WTC11 (cell line): ENCODE measurements at regions not wholly inside any gene's neighbourhood (a gene's known extent, or its start where the extent isn't known, plus 50 kb on each side); places are given as distances from the start of the nearest gene placed in this dataset.

Experiments used
- ATAC-seq: fragments of 200-7000 bp; cut with Tn5 transposase; 2 replicates; pipeline ENCODE4 v1.10.0; 2021; ENCODE audit warnings: mild to moderate bottlenecking, moderate library complexity
- CTCF ChIA-PET: fragments of 300-600 bp; sonication (Branson Sonifier 250); formaldehyde crosslinking; loops from one replicate; lab custom pipeline; 2021; ENCODE audit warnings: antibody characterized with exemption; lab: Charles Lee
- POLR2A ChIA-PET: fragments of 350-600 bp; sonication (Branson Sonifier 250); formaldehyde crosslinking; loops from one replicate; lab custom pipeline; 2021; ENCODE audit warnings: antibody characterized with exemption; lab: Charles Lee
- DNase-seq: peaks from one replicate; pipeline ENCODE4 v3.0.0; 2021; ENCODE audit warnings: low spot score
- H3K27ac Mint-ChIP-seq: 2 replicates; pipeline ENCODE4 v1.8.0; 2021; ENCODE audit warnings: mixed read lengths
- H3K27me3 Mint-ChIP-seq: 2 replicates; pipeline ENCODE4 v1.8.0; 2021; ENCODE audit warnings: low read depth, mild to moderate bottlenecking, moderate library complexity, mixed read lengths
- H3K36me3 Mint-ChIP-seq: 2 replicates; pipeline ENCODE4 v1.8.0; 2021; ENCODE audit warnings: mixed read lengths
- H3K4me1 Mint-ChIP-seq: 2 replicates; pipeline ENCODE4 v1.8.0; 2022; ENCODE audit warnings: mixed read lengths
- H3K4me3 Mint-ChIP-seq: 2 replicates; pipeline ENCODE4 v1.8.0; 2021; ENCODE audit warnings: mild to moderate bottlenecking, moderate library complexity, mixed read lengths
- H3K9me3 Mint-ChIP-seq: 2 replicates; pipeline ENCODE4 v1.8.0; 2021; ENCODE audit warnings: mixed read lengths
- CREB1 ChIP-seq: sonication (generic); formaldehyde crosslinking; IDR thresholded peaks from 2 replicates; pipeline ENCODE4 v1.8.0; 2023; ENCODE audit warnings: mild to moderate bottlenecking, missing genetic modification reagents
- FOXJ3 ChIP-seq: sonication (generic); formaldehyde crosslinking; IDR thresholded peaks from 2 replicates; pipeline ENCODE4 v1.9.0; 2021; ENCODE audit warnings: missing genetic modification reagents, mild to moderate bottlenecking, borderline replicate concordance
- GABPB1 ChIP-seq: sonication (generic); formaldehyde crosslinking; IDR thresholded peaks from 2 replicates; pipeline ENCODE4 v1.8.1; 2023; ENCODE audit warnings: mild to moderate bottlenecking, missing genetic modification reagents
- GRHL2 ChIP-seq: fragments of 250-450 bp; sonication (Bioruptor Pico); IDR thresholded peaks from 2 replicates; pipeline ENCODE4 v1.8.0; 2022; ENCODE audit warnings: mild to moderate bottlenecking, moderate library complexity; ENCODE audit not compliant: insufficient replicate concordance, severe bottlenecking
- MAX ChIP-seq: sonication (generic); formaldehyde crosslinking; IDR thresholded peaks from 2 replicates; pipeline ENCODE4 v1.8.0; 2022; ENCODE audit warnings: mild to moderate bottlenecking, missing genetic modification reagents
- NFATC4 ChIP-seq: fragments of 250-450 bp; sonication (Bioruptor Pico); IDR thresholded peaks from 2 replicates; pipeline ENCODE4 v1.9.0; 2021; ENCODE audit warnings: mild to moderate bottlenecking
- PREB ChIP-seq: sonication (generic); formaldehyde crosslinking; IDR thresholded peaks from 2 replicates; pipeline ENCODE4 v1.8.1; 2022; ENCODE audit warnings: mild to moderate bottlenecking, missing genetic modification reagents, moderate library complexity, borderline replicate concordance
- RORB ChIP-seq: fragments of 250-450 bp; sonication (Bioruptor Pico); IDR thresholded peaks from 2 replicates; pipeline ENCODE4 v1.9.0; 2021; ENCODE audit warnings: mild to moderate bottlenecking
- SMAD3 ChIP-seq: sonication (generic); formaldehyde crosslinking; IDR thresholded peaks from 2 replicates; pipeline ENCODE4 v1.8.0; 2022; ENCODE audit warnings: missing genetic modification reagents, mild to moderate bottlenecking, borderline replicate concordance
- TCF7 ChIP-seq: sonication (generic); formaldehyde crosslinking; IDR thresholded peaks from 2 replicates; pipeline ENCODE4 v1.8.0; 2022; ENCODE audit warnings: mild to moderate bottlenecking, low read depth, missing genetic modification reagents, moderate library complexity
- TP53 ChIP-seq: sonication (generic); formaldehyde crosslinking; IDR thresholded peaks from 2 replicates; pipeline ENCODE4 v1.8.1; 2023; ENCODE audit warnings: mild to moderate bottlenecking, missing genetic modification reagents
- USF1 ChIP-seq: sonication (generic); formaldehyde crosslinking; IDR thresholded peaks from 2 replicates; pipeline ENCODE4 v1.8.0; 2022; ENCODE audit warnings: mild to moderate bottlenecking, missing genetic modification reagents
- USF2 ChIP-seq: sonication (generic); formaldehyde crosslinking; IDR thresholded peaks from 2 replicates; pipeline ENCODE4 v1.8.1; 2023; ENCODE audit warnings: mild to moderate bottlenecking, missing genetic modification reagents, moderate library complexity
- ZMAT4 ChIP-seq: fragments of 250-450 bp; sonication (Bioruptor Pico); IDR thresholded peaks from 2 replicates; pipeline ENCODE4 v1.9.0; 2021; ENCODE audit warnings: mild to moderate bottlenecking
- ZNF263 ChIP-seq: sonication (generic); formaldehyde crosslinking; IDR thresholded peaks from 2 replicates; pipeline ENCODE4 v1.8.1; 2022; ENCODE audit warnings: low read depth, mild to moderate bottlenecking, moderate library complexity, missing genetic modification reagents
- ZNF416 ChIP-seq: fragments of 250-450 bp; sonication (Bioruptor Pico); IDR thresholded peaks from 2 replicates; pipeline ENCODE4 v1.9.0; 2021; ENCODE audit warnings: mild to moderate bottlenecking, inconsistent platforms
- ZNF532 ChIP-seq: fragments of 250-450 bp; sonication (Bioruptor Pico); IDR thresholded peaks from 2 replicates; pipeline ENCODE4 v1.9.0; 2021; ENCODE audit warnings: mild to moderate bottlenecking, borderline replicate concordance

GRCh38 chr11:70930215-70930614 is 322.2 kb downstream of the SHANK2 start:
- Mint-ChIP-seq H3K4me3 (no peak overlapping the region), H3K9me3 (peaks cover 32% of the 10 kb centered on the region), H3K4me1 (peaks cover 28% of the 10 kb centered on the region), H3K27me3 (no peaks in the 10 kb centered on the region), H3K27ac (no peak overlapping the region), H3K36me3 (peaks cover 28% of the 10 kb centered on the region)
- ChIA-PET CTCF (interaction anchor here (1.2 kb wide), 1 partner anchor 490 kb away, joined by 3 read pairs; no protein-coding TSS in a partner anchor), POLR2A (no interaction called here)
- ATAC-seq (no peak), DNase-seq (no peak)
- TF ChIP-seq ZNF416 (CRISPR knock-in tag): no peak
- no peak for TF ChIP-seq GRHL2 (CRISPR knock-in tag)
- TF ChIP-seq RORB: no peak
- no peak for TF ChIP-seq FOXJ3 (CRISPR knock-in tag)
- no peak for TF ChIP-seq NFATC4 (CRISPR knock-in tag)
- no peak for TF ChIP-seq ZNF263 (CRISPR knock-in tag)
- TF ChIP-seq TCF7 (CRISPR knock-in tag): no peak
- TF ChIP-seq PREB (CRISPR knock-in tag): no peak
- no peak for TF ChIP-seq SMAD3 (CRISPR knock-in tag)
- TF ChIP-seq USF2 (CRISPR knock-in tag): no peak
- TF ChIP-seq MAX: no peak

GRCh38 chr11:70931430-70931829 is 320.9 kb downstream of the SHANK2 start:
- no peak for DNase-seq
- ATAC-seq: no peak
- Mint-ChIP-seq H3K4me3 (no peak overlapping the region), H3K4me1 (peaks cover 27% of the 10 kb centered on the region), H3K27ac (no peak overlapping the region), H3K27me3 (no peaks in the 10 kb centered on the region), H3K36me3 (peaks cover 28% of the 10 kb centered on the region), H3K9me3 (peaks cover 32% of the 10 kb centered on the region)
- TF ChIP-seq GABPB1 (CRISPR knock-in tag): no peak
- no peak for TF ChIP-seq TP53 (CRISPR knock-in tag)
- no peak for TF ChIP-seq ZMAT4 (CRISPR knock-in tag)
- no peak for TF ChIP-seq ZNF532
- no peak for TF ChIP-seq CREB1
- TF ChIP-seq USF1 (CRISPR knock-in tag): no peak
- ChIA-PET POLR2A (no interaction called here), CTCF (no interaction called here)
